GM12872 (cell line): ENCODE measurements at regions not wholly inside any gene's neighbourhood (a gene's known extent, or its start where the extent isn't known, plus 50 kb on each side); places are given as distances from the start of the nearest gene placed in this dataset.

Experiments used
- CTCF ChIP-seq: IDR thresholded peaks from 3 replicates; pipeline ENCODE4 v1.5.1; 2011; ENCODE audit warnings: low read depth, mild to moderate bottlenecking, low read length, moderate library complexity; ENCODE audit not compliant: insufficient read depth

- TF ChIP-seq CTCF = no peak
These were observed 206.3 kb upstream of the LCORL start for GRCh38 chr4:18227880-18228279.

DNA sequence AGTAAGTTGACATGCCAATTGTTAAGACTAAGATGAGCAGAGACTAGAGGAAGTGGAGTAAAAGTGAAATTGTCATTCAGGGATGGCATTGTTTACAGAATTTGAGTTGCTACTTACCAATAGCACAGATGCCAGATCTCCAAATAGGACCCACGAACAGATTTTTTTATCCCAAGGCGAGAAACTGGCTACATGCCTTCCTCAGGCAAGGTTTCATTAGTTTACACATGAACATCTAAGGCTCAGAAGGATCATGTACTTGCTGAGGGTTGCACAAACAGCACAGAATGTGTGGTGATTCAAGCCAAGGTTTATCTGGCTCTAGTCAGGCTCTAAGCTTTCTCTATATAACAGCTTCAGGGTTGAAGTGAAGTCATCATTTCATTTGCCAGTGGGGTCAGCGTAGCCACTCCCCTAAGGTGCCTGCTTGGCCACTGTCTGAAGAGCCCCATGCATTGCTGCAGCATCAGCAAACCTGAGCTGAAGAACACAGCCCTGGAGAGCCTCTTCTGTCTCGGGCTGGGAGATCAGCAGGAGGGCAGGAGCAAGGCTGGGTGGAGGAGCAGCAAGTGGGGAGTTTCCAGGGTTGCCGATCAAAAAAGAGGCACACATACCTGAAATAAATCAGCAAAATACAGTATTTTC, 193.0 kb upstream of the LCORL start:
- TF ChIP-seq CTCF = no peak

GRCh38 chr4:18213576-18214198, 192.1 kb upstream of the LCORL start:
- no peak for TF ChIP-seq CTCF

DNA sequence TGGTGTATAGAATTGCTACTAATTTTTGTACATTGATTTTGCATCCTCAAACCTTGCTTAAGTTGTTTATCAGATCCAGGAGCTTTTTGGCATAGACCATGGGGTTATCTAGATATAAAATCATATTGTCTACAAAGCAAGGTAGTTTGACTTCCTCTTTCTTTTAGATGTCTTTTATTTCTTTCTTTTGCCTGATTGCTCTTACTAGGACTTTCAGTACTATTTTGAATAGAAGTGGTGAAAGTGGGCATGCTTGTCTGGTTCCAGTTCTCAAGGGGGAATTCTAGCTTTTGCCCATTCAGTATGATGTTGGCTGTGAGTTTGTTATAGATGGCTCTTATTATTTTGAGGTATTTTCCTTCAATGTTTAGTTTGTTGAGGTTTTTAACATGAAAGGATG, 187.9 kb upstream of the LCORL start:
- no peak for TF ChIP-seq CTCF

- TF ChIP-seq CTCF = no peak
These were observed 182.4 kb upstream of the LCORL start for GRCh38 chr4:18203966-18204365.

DNA sequence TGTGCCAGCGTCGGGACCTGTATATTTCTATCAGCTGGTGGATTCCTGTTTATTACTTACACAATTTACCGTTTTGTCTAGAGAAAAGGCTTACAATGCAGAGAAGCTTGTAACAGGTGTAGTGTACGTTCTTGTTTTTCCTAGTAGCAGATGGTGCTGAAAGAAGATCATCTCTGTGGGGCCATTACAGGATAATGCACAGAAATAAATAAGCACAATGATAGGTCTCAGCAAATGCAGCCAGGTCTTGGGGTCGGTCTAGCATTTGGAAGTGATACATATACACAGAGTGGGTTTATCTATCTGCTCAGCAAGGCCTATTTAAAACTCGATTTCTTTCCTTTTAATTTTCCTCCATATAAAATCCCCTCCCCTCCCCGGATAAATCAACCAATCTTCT, 180.9 kb upstream of the LCORL start:
- TF ChIP-seq CTCF = no peak

GRCh38 chr4:18201885-18202284, 180.3 kb upstream of the LCORL start:
- TF ChIP-seq CTCF = no peak
